ENCODE measurements at regions not wholly inside any gene's neighbourhood (a gene's known extent, or its start where the extent isn't known, plus 50 kb on each side); places are given as distances from the start of the nearest gene placed in this dataset.

- H3K4me3 ChIP-seq (ENCODE audit: low read depth, poor library complexity, severe bottlenecking) = no peak overlapping the region
- intact Hi-C loops (cut with DNase I; ENCODE audit: low total_unique reads) = no loop called here
- no peak for DNase-seq (ENCODE audit: low spot score in 2 of 2)
- no peak for TF ChIP-seq POLR2A (IDR thresholded peaks at IDR 0.05)
- no peak for TF ChIP-seq CTCF (IDR thresholded peaks at IDR 0.05)
Observed at GRCh38 chr2:76283350-76283749, 572.6 kb upstream of the GCFC2 start.

GRCh38 chr2:76281156-76281841 is 570.6 kb upstream of the GCFC2 start:
- H3K4me3 ChIP-seq (ENCODE audit: low read depth, poor library complexity, severe bottlenecking) = no peak overlapping the region
- DNase-seq (ENCODE audit: low spot score in 2 of 2) = no peak
- TF ChIP-seq POLR2A (IDR thresholded peaks at IDR 0.05) (no peak), CTCF (IDR thresholded peaks at IDR 0.05) (no peak)
- intact Hi-C loops (cut with DNase I; ENCODE audit: low total_unique reads) = no loop called here
- 80 to 87% methylated on average over 2 of the region's 2 CpGs for WGBS, 2 donors

DNA sequence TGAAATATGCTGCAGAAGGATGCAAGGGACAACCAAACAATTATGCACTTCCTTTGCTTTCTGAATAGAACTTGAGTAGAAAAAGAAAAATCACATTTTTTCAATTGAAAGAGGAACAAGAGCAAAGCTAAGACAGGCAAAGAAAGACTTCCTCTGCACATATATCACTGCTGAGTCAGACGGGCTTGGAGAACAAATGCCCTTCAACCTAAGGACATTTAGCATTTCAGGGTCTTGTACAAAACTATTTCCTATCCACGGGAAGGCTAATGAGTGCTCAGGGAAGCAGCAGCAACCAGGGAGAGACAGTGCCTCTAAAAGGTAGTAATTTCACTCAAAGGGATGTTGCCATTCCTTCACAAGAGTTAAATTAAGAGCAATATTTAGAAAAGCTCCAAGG is 570.0 kb upstream of the GCFC2 start:
- TF ChIP-seq CTCF (IDR thresholded peaks at IDR 0.05) (no peak), POLR2A (IDR thresholded peaks at IDR 0.05) (no peak)
- intact Hi-C loops (cut with DNase I; ENCODE audit: low total_unique reads) = no loop called here
- 26 to 35% methylated on average over 2 of the region's 2 CpGs for WGBS, 2 donors
- no peak for DNase-seq (ENCODE audit: low spot score in 2 of 2)
- no peak overlapping the region for H3K4me3 ChIP-seq (ENCODE audit: low read depth, poor library complexity, severe bottlenecking)

- TF ChIP-seq POLR2A (IDR thresholded peaks at IDR 0.05) (no peak), CTCF (IDR thresholded peaks at IDR 0.05) (no peak)
- intact Hi-C loops (cut with DNase I; ENCODE audit: low total_unique reads) = no loop called here
- 80% methylated on average over 4 of the region's 4 CpGs for WGBS, 2 donors
- no peak for DNase-seq (ENCODE audit: low spot score in 2 of 2)
- no peak overlapping the region for H3K4me3 ChIP-seq (ENCODE audit: low read depth, poor library complexity, severe bottlenecking)
Observed at GRCh38 chr2:76279142-76279541, 568.4 kb upstream of the GCFC2 start.

- intact Hi-C loops (cut with DNase I; ENCODE audit: low total_unique reads) = no loop called here
- WGBS, 2 donors = 91 to 92% methylated on average over 4 of the region's 4 CpGs
- no peak for DNase-seq (ENCODE audit: low spot score in 2 of 2)
- no peak for TF ChIP-seq POLR2A (IDR thresholded peaks at IDR 0.05)
- no peak for TF ChIP-seq CTCF (IDR thresholded peaks at IDR 0.05)
- no peak overlapping the region for H3K4me3 ChIP-seq (ENCODE audit: low read depth, poor library complexity, severe bottlenecking)
Observed at GRCh38 chr2:76275788-76276187, 565.1 kb upstream of the GCFC2 start.

- intact Hi-C loops (cut with DNase I; ENCODE audit: low total_unique reads) = no loop called here
- no peak overlapping the region for H3K4me3 ChIP-seq (ENCODE audit: low read depth, poor library complexity, severe bottlenecking)
- TF ChIP-seq CTCF (IDR thresholded peaks at IDR 0.05) = no peak
- no peak for TF ChIP-seq POLR2A (IDR thresholded peaks at IDR 0.05)
- DNase-seq (ENCODE audit: low spot score in 2 of 2) = no peak
- 79 to 83% methylated on average over 2 of the region's 2 CpGs for WGBS, 2 donors
Observed at GRCh38 chr2:76274676-76275075, 564.0 kb upstream of the GCFC2 start.
